OCI-LY1 (cell line): ENCODE measurements at regions not wholly inside any gene's neighbourhood (a gene's known extent, or its start where the extent isn't known, plus 50 kb on each side); places are given as distances from the start of the nearest gene placed in this dataset.

ENCODE experiments used
- EZH2 ChIP-seq: fragments of 200-600 bp; sonication (generic), shearing (Covaris generic); IDR thresholded peaks from 2 replicates; pipeline ENCODE4 v1.8.0; 2017; ENCODE audit warnings: borderline replicate concordance, mixed run types, mild to moderate bottlenecking, antibody characterized with exemption, low read length, moderate library complexity, mixed read lengths
- TF ChIP-seq, protein P1 (sequence below): fragments of 200-600 bp; sonication (generic), shearing (Covaris generic); IDR thresholded peaks from 2 replicates; pipeline ENCODE4 v1.5.1; 2017; ENCODE audit warnings: mild to moderate bottlenecking, antibody characterized with exemption, low read length, moderate library complexity, mixed read lengths

DNA sequence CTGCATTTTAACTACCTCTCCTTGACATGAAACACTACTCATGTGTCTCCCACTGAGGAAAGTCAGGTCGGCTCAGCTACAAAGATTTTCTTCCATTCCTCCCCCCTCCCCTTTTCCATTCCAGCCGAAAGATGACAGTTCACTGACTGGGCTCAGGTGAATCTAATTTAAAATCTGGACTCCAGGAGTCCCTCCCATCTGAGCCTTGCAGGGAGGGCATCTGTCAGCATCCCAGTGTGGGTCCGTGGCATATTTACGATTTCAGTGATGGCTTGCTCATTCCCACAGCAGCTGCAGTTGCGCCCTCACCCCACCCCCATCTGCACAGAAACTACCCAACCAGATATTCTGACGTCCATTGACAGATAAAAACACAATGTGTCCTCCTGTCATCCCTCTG is 153.7 kb upstream of the ARRDC4 start:
- TF ChIP-seq, protein P1, sequence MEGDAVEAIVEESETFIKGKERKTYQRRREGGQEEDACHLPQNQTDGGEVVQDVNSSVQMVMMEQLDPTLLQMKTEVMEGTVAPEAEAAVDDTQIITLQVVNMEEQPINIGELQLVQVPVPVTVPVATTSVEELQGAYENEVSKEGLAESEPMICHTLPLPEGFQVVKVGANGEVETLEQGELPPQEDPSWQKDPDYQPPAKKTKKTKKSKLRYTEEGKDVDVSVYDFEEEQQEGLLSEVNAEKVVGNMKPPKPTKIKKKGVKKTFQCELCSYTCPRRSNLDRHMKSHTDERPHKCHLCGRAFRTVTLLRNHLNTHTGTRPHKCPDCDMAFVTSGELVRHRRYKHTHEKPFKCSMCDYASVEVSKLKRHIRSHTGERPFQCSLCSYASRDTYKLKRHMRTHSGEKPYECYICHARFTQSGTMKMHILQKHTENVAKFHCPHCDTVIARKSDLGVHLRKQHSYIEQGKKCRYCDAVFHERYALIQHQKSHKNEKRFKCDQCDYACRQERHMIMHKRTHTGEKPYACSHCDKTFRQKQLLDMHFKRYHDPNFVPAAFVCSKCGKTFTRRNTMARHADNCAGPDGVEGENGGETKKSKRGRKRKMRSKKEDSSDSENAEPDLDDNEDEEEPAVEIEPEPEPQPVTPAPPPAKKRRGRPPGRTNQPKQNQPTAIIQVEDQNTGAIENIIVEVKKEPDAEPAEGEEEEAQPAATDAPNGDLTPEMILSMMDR = no peak
- TF ChIP-seq EZH2 = no peak
